ENCODE measurements at regions not wholly inside any gene's neighbourhood (a gene's known extent, or its start where the extent isn't known, plus 50 kb on each side); places are given as distances from the start of the nearest gene placed in this dataset.

DNA sequence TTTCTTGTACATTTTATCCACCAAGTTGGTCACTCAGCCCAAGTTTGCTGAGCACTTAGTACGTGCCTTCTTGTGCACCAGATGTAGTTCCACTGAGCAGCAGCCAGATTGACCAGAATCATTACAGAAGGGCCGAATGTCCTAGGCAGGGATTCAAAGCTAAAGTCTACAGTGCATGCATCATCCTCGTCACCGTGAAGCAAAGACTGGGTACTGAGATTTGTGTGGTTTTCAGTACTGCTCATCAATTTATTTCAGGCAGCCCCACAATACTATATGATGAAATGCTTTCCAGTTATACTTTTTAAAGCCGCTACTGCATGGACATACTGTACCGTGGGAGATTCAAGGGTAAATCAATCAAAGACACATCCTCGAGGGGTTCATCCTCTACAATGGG is 227.0 kb downstream of the ARRDC4 start:
- TF ChIP-seq, protein P1, sequence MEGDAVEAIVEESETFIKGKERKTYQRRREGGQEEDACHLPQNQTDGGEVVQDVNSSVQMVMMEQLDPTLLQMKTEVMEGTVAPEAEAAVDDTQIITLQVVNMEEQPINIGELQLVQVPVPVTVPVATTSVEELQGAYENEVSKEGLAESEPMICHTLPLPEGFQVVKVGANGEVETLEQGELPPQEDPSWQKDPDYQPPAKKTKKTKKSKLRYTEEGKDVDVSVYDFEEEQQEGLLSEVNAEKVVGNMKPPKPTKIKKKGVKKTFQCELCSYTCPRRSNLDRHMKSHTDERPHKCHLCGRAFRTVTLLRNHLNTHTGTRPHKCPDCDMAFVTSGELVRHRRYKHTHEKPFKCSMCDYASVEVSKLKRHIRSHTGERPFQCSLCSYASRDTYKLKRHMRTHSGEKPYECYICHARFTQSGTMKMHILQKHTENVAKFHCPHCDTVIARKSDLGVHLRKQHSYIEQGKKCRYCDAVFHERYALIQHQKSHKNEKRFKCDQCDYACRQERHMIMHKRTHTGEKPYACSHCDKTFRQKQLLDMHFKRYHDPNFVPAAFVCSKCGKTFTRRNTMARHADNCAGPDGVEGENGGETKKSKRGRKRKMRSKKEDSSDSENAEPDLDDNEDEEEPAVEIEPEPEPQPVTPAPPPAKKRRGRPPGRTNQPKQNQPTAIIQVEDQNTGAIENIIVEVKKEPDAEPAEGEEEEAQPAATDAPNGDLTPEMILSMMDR (IDR thresholded peaks at IDR 0.05; ENCODE audit: control insufficient read depth, extremely low read depth, insufficient read depth), result no peak

DNA sequence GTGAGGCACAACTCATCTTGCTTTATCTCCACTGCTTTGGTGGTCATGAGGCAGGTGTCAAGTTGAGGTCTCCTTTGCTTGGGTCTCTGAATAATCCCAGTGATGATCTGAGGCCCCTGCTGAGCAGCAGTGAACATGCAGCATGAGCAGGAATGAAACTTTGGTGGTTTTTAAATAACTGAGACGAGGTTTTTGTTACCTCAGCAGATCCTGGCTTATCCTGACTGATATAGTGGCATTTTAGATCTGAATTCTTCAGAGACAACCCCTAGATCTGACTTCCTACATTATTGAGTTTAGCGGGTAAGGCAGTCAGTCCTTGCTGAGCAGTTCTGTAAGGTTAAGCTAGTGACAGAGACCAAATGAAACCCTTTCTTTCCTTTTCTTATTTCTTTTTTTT is 230.4 kb downstream of the ARRDC4 start:
- DNase-seq (ENCODE audit: low read depth), result no peak
- TF ChIP-seq, protein P1 (IDR thresholded peaks at IDR 0.05; ENCODE audit: control insufficient read depth, extremely low read depth, insufficient read depth), result no peak
- H3K4me3 ChIP-seq (ENCODE audit: low read depth, low read length), result no peak overlapping the region

More for the DNA sequence above, 227.0 kb downstream of the ARRDC4 start:
- no peak for DNase-seq (ENCODE audit: low read depth)
- H3K4me3 ChIP-seq (ENCODE audit: low read depth, low read length), result no peak overlapping the region

DNA sequence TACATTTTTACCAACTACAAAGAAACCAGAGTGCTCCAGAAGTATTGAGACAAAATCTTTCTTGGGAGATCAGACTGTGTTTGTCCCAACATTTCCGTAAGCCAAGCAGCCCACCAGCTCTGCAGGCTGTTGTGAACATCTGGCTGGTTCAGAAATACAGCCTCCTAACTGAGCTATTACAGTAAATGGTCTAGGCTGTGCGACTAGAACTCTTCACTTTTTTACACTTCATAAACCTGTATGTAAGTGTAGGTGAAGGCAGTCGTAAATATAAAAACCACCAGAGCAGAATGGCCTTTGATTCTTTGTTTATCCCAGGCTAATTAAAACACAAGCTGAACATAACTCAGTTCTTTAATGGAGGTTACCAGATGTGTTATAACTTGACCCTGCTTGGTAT is 235.3 kb downstream of the ARRDC4 start:
- H3K4me3 ChIP-seq (ENCODE audit: low read depth, low read length), result no peak overlapping the region
- TF ChIP-seq, protein P1 (IDR thresholded peaks at IDR 0.05; ENCODE audit: control insufficient read depth, extremely low read depth, insufficient read depth), result no peak
- DNase-seq (ENCODE audit: low read depth), result no peak

DNA sequence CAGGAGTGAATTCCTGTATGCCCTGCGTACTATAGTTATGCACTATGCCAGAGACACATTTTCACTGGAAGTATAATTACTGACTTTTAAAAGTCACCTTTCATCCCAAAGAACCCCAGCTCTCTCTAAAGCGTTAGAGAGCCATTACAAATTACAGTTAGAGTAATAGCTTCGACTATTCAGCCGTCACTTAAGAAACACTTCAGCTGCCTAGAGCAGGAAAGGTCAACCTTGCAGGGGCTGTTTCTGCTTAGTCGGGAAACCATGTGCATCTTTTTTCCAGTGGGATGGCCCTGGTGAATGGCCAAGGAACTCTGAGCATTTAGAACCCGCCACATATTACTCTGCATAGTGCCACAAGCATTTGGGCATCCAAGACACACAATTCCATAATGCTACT is 235.9 kb downstream of the ARRDC4 start:
- DNase-seq (ENCODE audit: low read depth), result no peak
- H3K4me3 ChIP-seq (ENCODE audit: low read depth, low read length), result no peak overlapping the region
- TF ChIP-seq, protein P1 (IDR thresholded peaks at IDR 0.05; ENCODE audit: control insufficient read depth, extremely low read depth, insufficient read depth), result no peak

DNA sequence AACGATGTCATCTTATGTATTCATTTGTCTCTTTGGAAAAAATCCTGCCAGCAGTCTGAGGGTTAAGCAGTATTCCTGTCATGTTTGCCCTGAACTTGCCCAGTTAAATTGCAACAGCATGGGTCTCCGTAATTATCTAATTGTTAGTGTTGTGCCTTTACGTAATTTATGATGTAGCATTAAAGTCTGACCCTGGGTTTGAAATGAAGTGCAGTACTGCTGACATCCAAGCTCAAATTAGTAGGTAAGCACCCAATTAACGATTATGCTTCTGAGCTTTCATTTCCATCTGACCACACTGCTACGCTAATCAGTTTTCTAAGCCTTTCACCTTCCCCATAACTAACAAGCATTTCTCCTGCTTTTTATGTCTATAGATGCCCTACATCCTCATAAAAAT is 241.8 kb downstream of the ARRDC4 start:
- no peak overlapping the region for H3K4me3 ChIP-seq (ENCODE audit: low read depth, low read length)
- TF ChIP-seq, protein P1 (IDR thresholded peaks at IDR 0.05; ENCODE audit: control insufficient read depth, extremely low read depth, insufficient read depth), result no peak
- DNase-seq (ENCODE audit: low read depth), result no peak

DNA sequence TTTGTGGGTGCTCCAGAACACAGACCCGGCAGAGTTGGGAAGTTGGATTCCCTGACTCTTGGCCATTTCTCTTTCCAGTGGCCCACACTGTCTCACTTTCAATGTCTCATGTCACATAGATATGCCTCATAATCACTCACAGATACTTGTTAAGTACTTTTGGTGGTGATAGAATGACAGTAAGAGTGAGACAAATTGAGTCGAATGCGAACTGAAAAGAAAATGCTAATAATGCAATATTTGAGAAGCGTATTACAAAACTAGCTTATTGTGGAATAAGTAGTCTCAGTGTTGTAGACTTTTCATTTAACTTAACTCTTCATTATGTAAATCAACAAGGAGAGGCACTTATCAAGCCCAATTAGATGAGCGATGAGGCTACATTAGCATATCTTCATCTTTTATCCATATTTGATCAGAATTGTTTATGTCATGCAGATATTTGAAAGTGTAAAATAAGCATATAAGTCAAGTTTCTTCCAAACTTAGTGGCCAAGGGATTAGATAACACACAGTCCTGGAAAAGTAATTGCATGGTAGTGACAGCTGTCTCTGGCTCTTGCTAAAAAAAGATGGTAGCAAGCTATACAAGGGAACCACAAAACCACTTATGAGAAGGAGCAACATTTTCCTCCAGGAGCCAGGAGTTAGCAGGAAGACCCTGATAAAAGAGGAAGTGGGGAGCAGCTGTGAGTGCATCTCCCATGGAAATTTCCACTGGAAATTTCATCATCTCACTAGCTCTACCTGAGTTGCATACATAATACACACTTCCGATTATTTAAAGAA is 243.6 kb downstream of the ARRDC4 start:
- no peak overlapping the region for H3K4me3 ChIP-seq (ENCODE audit: low read depth, low read length)
- DNase-seq (ENCODE audit: low read depth), result no peak
- TF ChIP-seq, protein P1 (IDR thresholded peaks at IDR 0.05; ENCODE audit: control insufficient read depth, extremely low read depth, insufficient read depth), result no peak

DNA sequence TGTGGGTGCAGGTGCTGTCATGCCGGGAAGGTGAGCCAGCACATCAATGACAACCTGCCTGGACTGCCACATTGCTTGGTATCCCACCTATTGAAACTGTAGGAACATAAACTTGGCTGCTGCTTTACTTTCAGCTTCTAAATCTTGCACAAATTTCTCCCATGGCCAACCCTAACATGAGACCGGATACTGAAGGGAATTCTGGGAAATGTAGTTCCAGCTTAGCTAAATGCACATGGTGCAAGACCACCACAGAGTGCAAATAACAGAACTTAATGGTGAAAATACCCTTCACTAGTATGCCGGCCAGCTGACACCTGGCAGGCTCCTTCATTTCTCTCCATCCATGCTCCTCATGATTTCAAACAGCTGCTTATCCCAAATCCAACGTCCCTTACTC is 247.4 kb downstream of the ARRDC4 start:
- TF ChIP-seq, protein P1 (IDR thresholded peaks at IDR 0.05; ENCODE audit: control insufficient read depth, extremely low read depth, insufficient read depth), result no peak
- no peak overlapping the region for H3K4me3 ChIP-seq (ENCODE audit: low read depth, low read length)
- no peak for DNase-seq (ENCODE audit: low read depth)

Data from LNCaP clone FGC (cell line).